Peyer's patch (tissue), 4 donors: ENCODE measurements at regions not wholly inside any gene's neighbourhood (a gene's known extent, or its start where the extent isn't known, plus 50 kb on each side); places are given as distances from the start of the nearest gene placed in this dataset.

Source experiments
- POLR2A ChIP-seq, 2 donors: fragments of 450-650 bp; IDR thresholded peaks; one replicate each; pipeline ENCODE4 v1.5.1; 2017; ENCODE audit warnings: antibody characterized with exemption in 2 of 2, mild to moderate bottlenecking in 2 of 2, moderate library complexity in 2 of 2
- TF ChIP-seq, protein P1 (sequence below), 6 experiments: fragments of 450-650 bp in 4 of 6; fragments of 200-600 bp in 2 of 6; sonication (generic) in 1 of 6; IDR thresholded peaks; one replicate each; pipeline ENCODE4 v1.5.1; 2017 to 2019; ENCODE audit warnings: antibody characterized with exemption in 6 of 6, mild to moderate bottlenecking in 3 of 6, moderate library complexity in 1 of 6

GRCh38 chr11:12316432-12316831 lies 60.9 kb upstream of the PARVA start:
- TF ChIP-seq, protein P1, sequence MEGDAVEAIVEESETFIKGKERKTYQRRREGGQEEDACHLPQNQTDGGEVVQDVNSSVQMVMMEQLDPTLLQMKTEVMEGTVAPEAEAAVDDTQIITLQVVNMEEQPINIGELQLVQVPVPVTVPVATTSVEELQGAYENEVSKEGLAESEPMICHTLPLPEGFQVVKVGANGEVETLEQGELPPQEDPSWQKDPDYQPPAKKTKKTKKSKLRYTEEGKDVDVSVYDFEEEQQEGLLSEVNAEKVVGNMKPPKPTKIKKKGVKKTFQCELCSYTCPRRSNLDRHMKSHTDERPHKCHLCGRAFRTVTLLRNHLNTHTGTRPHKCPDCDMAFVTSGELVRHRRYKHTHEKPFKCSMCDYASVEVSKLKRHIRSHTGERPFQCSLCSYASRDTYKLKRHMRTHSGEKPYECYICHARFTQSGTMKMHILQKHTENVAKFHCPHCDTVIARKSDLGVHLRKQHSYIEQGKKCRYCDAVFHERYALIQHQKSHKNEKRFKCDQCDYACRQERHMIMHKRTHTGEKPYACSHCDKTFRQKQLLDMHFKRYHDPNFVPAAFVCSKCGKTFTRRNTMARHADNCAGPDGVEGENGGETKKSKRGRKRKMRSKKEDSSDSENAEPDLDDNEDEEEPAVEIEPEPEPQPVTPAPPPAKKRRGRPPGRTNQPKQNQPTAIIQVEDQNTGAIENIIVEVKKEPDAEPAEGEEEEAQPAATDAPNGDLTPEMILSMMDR (IDR thresholded peaks at IDR 0.05), result no peak
- TF ChIP-seq POLR2A (IDR thresholded peaks at IDR 0.05), result no peak
